ENCODE measurements at regions not wholly inside any gene's neighbourhood (a gene's known extent, or its start where the extent isn't known, plus 50 kb on each side); places are given as distances from the start of the nearest gene placed in this dataset.
"Not testable (repeated sequence)": the region's sequence is repeated elsewhere in the genome, so short reads cannot be mapped to it uniquely, and the experiment has no call there.

- DNase-seq (ENCODE audit: low spot score): no peak
Observed at GRCh38 chr10:117492504-117492903, 50.0 kb upstream of the EMX2 start.

DNA sequence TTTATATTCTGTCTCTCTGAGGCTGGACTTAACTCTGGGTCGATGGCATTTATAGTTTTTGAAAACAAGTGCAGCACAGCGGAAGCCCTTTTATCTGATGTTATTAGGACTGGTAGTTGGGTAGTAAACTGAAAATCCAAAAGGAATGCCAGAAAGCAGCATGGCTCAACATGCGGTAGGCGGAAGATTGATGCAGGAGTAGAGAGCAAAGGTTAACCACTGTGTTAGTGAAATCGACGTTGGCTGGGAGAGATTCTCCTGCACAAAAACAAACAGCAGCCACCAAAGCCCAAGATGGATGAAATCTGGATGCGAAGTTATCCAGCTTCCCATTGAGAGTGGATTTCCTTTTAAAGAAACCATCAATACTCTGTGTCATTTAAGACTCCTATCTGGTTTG lies 54.5 kb upstream of the EMX2 start:
- DNase-seq (ENCODE audit: low spot score): no peak

DNA sequence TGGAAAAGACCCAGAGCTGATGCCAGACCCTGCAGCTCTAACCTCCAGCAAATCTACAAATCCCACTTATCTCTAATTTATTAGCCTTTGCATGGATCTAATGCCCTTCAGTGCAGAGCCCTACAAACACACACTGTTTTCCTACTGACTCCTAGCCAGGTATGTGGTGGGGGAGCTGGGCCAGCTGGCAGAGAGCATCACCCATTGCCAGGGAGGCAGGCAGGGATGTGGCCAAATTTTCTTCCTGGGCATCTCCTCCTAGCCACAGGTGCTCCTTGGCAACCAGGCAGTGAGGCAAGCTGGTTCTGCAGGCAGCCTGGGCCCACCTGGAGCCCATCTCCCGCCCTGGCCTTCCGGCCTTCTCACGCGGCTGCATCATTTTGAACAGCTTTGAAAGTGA lies 55.9 kb upstream of the EMX2 start:
- DNase-seq (ENCODE audit: low spot score): no peak

GRCh38 chr10:117483056-117483590 lies 59.4 kb upstream of the EMX2 start:
- DNase-seq (ENCODE audit: low spot score): no peak

DNA sequence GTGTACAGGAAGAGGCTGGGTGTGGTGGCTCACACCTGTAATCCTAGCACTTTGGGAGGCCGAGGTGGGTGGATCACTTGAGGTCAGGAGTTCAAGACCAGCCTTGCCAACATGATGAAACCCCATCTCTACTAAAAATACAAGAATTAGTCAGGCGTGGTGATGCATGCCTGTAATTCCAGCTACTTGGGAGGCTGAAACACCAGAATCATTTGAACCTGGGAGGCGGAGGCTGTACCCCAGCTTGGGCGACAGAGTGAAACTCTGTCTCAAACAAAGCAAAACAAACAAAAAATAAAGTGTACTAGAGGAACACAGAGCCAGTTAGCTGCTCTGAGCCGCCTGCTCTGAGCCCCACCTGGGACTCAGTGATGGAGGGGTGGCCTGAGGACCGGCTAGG lies 61.5 kb upstream of the EMX2 start:
- not testable (repeated sequence) for DNase-seq (ENCODE audit: low spot score)

GRCh38 chr10:117480097-117480496 lies 62.4 kb upstream of the EMX2 start:
- DNase-seq (ENCODE audit: low spot score): no peak

DNA sequence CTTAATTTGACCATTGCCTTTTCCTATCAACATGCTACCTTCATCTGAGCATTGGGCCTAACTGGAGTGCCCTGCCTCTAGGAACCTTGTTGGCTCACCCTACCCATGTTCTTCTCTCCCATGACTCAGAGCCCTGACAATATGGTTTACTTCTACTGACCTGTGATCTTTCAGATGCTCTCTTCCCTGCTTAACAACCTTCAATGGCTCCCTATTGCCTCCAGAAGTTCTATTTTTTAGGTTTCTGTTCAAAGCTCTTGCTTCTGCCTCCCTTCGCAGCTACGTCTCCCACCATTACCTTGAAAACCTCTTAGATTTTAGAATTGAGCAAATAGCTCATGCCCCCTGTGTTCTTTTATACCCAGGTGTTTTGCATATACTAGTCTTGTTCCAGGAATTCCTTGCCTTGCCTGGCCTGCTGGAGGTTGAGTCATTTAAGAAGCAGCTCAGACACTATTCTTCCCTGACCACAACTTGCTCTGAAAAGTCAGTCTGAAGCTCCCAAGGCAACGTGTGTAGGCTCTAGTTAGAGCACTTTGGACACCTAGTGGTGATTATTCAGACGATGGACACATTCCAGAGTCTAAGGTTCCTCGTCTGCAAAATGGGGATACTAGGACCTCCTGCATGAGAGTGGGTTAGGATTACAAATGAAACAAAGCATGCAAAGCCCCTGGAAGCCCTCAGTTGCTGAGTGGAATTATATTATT lies 64.4 kb upstream of the EMX2 start:
- DNase-seq (ENCODE audit: low spot score): no peak

GRCh38 chr10:117477211-117477947 lies 65.2 kb upstream of the EMX2 start:
- no peak for DNase-seq (ENCODE audit: low spot score)

DNA sequence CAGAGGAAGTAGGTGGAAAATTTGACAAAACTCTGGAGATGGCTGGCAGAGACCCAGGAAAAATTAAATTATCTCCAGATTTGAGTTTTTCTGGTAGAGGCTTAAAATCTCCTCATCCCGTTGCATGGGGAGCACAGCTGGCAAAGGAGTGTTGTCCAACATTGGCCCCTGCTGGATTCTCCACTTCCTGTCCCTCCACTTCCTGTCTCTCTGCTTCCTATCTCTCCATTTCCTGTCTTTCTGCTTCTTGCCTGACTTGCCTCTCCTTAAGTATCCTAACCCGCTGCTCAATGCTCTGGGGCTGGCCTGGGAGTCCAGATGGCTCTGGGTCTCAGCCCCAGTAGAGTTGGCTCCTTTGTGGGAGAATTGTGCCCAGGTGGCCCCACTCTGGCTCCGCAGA lies 65.8 kb upstream of the EMX2 start:
- no peak for DNase-seq (ENCODE audit: low spot score)

DNA sequence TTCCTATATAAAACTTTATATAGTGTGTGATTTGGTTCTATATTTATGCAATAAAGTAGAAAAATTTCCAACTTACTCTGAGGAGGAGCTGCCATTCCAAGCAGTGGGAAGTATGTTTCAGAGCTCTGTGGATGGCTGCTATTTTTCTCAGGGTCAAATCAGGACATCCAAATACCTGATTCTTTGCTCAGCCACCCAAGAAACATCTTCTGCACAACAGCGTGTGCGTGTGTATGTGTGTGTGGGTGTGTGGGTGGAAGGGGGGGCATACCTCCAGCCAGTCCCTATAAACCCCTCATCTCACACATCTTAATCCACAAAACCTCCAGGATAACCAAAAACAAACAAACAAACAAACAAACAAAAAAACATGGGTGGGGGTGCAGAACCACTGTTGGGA lies 66.3 kb upstream of the EMX2 start:
- no peak for DNase-seq (ENCODE audit: low spot score)

GRCh38 chr10:117472872-117473271 lies 69.7 kb upstream of the EMX2 start:
- DNase-seq (ENCODE audit: low spot score): no peak

DNA sequence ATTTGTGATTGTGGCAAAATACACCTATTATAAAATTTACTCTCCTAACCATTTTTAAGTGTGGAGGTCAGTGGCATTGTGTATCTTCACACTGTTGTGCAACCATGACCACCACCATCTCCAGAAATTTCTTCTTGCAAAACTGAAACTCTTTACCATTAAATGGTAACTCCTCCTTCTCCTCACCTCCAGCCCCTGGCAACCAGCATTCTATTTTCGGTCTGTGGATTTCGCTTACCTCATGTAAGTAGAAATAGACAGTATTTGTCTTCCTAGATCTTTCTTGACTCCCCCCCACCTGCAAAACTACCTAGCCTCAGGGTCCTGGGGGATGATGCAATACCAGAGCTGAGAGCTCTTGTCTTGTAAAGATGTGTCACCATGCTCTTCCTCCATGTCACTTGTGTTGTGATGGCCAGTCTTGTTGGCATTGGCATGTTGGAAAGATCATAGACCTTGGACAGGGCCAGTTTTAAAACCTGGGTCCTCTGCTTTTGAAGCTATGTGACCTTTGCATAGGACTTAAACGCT lies 71.1 kb upstream of the EMX2 start:
- DNase-seq (ENCODE audit: low spot score): no peak

- no peak for DNase-seq (ENCODE audit: low spot score)
Observed at GRCh38 chr10:117470733-117471132, 71.8 kb upstream of the EMX2 start.

DNA sequence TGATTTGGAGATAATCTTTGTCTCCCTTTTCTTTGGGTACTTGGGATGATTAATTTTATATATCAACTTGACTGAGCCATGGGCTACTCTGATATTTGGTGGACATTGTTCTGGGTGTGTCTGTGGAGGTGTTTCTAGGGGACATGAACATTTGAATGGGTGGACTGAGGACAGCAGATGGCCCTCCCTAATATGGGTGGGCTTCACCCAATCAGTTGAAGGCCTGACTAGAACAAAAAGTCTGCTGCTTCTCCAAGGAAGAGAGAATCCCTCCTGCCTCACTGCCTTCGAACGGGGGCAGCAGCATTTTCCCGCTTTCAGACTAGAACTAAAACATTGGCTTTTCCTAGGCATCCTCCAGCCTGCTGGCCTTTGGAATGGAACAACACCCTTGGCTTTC lies 73.9 kb upstream of the EMX2 start:
- no peak for DNase-seq (ENCODE audit: low spot score)

DNA sequence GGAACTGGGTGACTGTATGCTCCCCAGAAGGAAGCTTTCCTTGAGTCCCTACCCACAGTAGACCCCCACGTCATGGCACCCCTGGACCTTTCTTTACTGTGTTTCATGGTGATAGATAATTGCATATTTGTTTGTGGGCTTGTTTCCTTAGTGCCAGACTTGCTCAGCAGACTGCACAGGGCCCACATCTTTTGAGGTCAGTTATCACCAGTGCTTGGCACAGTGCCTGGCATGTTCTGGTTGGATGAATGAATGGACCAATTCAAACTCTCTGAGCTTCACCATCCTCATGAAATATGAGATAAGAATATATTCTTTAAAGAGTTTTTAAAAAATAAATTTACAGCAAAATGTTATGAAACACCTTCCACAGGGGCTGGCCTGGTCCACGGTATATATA lies 78.4 kb upstream of the EMX2 start:
- DNase-seq (ENCODE audit: low spot score): no peak

- DNase-seq (ENCODE audit: low spot score): no peak
Observed at GRCh38 chr10:117463545-117463920, 79.0 kb upstream of the EMX2 start.

- no peak for DNase-seq (ENCODE audit: low spot score)
Observed at GRCh38 chr10:117462816-117463544, 79.6 kb upstream of the EMX2 start.

GRCh38 chr10:117462424-117462792 lies 80.1 kb upstream of the EMX2 start:
- DNase-seq (ENCODE audit: low spot score): no peak

- DNase-seq (ENCODE audit: low spot score): no peak
Observed at GRCh38 chr10:117461766-117462423, 80.7 kb upstream of the EMX2 start.

DNA sequence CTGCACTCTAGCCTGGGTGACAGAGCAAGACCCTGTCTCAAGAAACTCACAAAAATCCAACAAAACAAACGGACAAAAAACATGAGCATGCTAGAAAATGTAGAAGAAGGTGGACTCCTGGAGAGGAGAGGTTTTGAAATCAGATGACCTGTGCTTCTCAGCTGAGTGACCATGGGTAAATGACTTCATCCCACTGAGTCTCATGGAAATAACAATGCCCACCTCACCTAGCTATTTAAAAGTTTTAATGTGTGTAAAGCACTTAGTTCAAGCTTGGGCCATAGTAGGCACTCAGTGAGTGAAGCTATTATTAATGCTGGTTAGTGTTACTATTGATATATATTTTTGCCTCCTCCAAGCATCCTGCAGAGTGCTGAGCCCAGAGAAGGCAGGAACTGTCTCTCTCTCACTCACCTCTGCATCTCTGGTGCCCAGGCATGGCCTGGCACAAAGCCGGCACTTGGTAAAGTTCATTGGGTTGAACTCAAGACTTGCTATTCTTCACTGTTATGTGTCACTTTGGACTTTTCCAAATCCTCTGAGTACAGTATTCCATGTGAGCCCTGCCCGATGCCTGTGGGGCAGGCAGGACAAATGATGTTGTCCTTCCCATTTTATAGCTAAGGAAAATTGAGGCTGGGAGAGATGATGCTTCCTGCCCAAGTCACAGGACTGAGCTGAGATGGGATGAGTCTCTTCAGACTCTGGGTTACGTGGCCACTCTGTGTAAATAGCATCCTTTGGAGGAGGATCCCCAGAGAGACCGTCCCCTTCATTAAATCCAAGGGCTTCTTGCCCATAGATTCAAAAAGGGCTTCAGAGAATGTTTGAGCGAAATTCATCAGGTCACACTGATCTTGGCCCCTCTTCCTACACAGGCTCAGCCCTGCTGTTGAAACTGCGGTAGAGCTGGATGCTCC lies 81.4 kb upstream of the EMX2 start:
- DNase-seq (ENCODE audit: low spot score): no peak

GRCh38 chr10:117458571-117458970 lies 83.3 kb upstream of the PDZD8 start:
- no peak for DNase-seq (ENCODE audit: low spot score)
